Lower leg skin (tissue), 3 donors: ENCODE measurements at regions not wholly inside any gene's neighbourhood (a gene's known extent, or its start where the extent isn't known, plus 50 kb on each side); places are given as distances from the start of the nearest gene placed in this dataset.

Source experiments
- CTCF ChIP-seq, 3 donors: fragments of 450-650 bp; IDR thresholded peaks; one replicate each; pipeline ENCODE4 v1.5.1; 2016; ENCODE audit warnings: antibody characterized with exemption in 3 of 3, mild to moderate bottlenecking in 3 of 3, moderate library complexity in 2 of 3
- POLR2A ChIP-seq, 2 donors: fragments of 450-650 bp; IDR thresholded peaks; one replicate each; pipeline ENCODE4 v1.6.1; 2016 to 2017; ENCODE audit warnings: antibody characterized with exemption in 2 of 2, mild to moderate bottlenecking in 1 of 2, moderate library complexity in 1 of 2

- TF ChIP-seq CTCF (IDR thresholded peaks at IDR 0.05) (no peak), POLR2A (IDR thresholded peaks at IDR 0.05) (no peak)
These were observed 659.3 kb upstream of the FANCL start for GRCh38 chr2:58900246-58901027.
